Osteoblast (primary cell): ENCODE measurements at regions not wholly inside any gene's neighbourhood (a gene's known extent, or its start where the extent isn't known, plus 50 kb on each side); places are given as distances from the start of the nearest gene placed in this dataset.

ENCODE experiments used
- DNase-seq: peaks from one replicate; pipeline ENCODE4 v3.0.0; 2011; ENCODE audit warnings: low spot score, mixed read lengths; ENCODE audit not compliant: insufficient read length; ENCODE audit errors: missing footprints
- H2AFZ ChIP-seq: 2 replicates; pipeline ENCODE4 v1.6.0; 2011; ENCODE audit warnings: mild to moderate bottlenecking, low read length
- H3K27ac ChIP-seq: 2 replicates; pipeline ENCODE4 v1.5.1; 2011; ENCODE audit warnings: mild to moderate bottlenecking, low read depth, low read length, moderate library complexity
- H3K27me3 ChIP-seq: 2 replicates; pipeline ENCODE4 v1.6.0; 2012; ENCODE audit warnings: mild to moderate bottlenecking, control low read depth, inconsistent platforms, low read length, moderate library complexity; ENCODE audit not compliant: insufficient read depth
- H3K36me3 ChIP-seq: 2 replicates; pipeline ENCODE4 v1.5.1; 2011; ENCODE audit warnings: mild to moderate bottlenecking, low read length, control low read depth, moderate library complexity; ENCODE audit not compliant: insufficient read depth
- H3K4me1 ChIP-seq: 2 replicates; pipeline ENCODE4 v1.5.1; 2011; ENCODE audit warnings: mild to moderate bottlenecking, low read length, control low read depth, moderate library complexity; ENCODE audit not compliant: insufficient read depth
- H3K4me2 ChIP-seq: 2 replicates; pipeline ENCODE4 v1.6.0; 2011; ENCODE audit warnings: mild to moderate bottlenecking, low read length; ENCODE audit not compliant: insufficient read depth
- H3K4me3 ChIP-seq: fragments of 200-600 bp; sonication (generic); 3 replicates; pipeline ENCODE4 v1.5.1; 2012; ENCODE audit warnings: mild to moderate bottlenecking, low read length, inconsistent platforms; ENCODE audit not compliant: insufficient read depth
- H3K79me2 ChIP-seq: 2 replicates; pipeline ENCODE4 v1.6.0; 2012; ENCODE audit warnings: mild to moderate bottlenecking, low read length, control low read depth, inconsistent platforms; ENCODE audit not compliant: insufficient read depth
- H3K9me3 ChIP-seq: 2 replicates; pipeline ENCODE4 v1.5.1; 2011; ENCODE audit warnings: low read depth, low read length, control low read depth
- H4K20me1 ChIP-seq: 2 replicates; pipeline ENCODE4 v1.6.0; 2012; ENCODE audit warnings: mild to moderate bottlenecking, low read length, control low read depth; ENCODE audit not compliant: insufficient read depth
- TF ChIP-seq, protein P1 (sequence below): IDR thresholded peaks from 2 replicates; pipeline ENCODE4 v1.5.1; 2011; ENCODE audit warnings: mild to moderate bottlenecking, low read depth, low read length, moderate library complexity; ENCODE audit errors: extremely low read depth

GRCh38 chr3:118744186-118744585 lies 290.5 kb downstream of the IGSF11 start:
- DNase-seq, result no peak
- TF ChIP-seq, protein P1, sequence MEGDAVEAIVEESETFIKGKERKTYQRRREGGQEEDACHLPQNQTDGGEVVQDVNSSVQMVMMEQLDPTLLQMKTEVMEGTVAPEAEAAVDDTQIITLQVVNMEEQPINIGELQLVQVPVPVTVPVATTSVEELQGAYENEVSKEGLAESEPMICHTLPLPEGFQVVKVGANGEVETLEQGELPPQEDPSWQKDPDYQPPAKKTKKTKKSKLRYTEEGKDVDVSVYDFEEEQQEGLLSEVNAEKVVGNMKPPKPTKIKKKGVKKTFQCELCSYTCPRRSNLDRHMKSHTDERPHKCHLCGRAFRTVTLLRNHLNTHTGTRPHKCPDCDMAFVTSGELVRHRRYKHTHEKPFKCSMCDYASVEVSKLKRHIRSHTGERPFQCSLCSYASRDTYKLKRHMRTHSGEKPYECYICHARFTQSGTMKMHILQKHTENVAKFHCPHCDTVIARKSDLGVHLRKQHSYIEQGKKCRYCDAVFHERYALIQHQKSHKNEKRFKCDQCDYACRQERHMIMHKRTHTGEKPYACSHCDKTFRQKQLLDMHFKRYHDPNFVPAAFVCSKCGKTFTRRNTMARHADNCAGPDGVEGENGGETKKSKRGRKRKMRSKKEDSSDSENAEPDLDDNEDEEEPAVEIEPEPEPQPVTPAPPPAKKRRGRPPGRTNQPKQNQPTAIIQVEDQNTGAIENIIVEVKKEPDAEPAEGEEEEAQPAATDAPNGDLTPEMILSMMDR, result no peak
- Histone ChIP-seq H3K36me3 (no peaks in the 10 kb centered on the region), H3K4me1 (no peaks in the 10 kb centered on the region), H3K9me3 (no peaks in the 10 kb centered on the region), H3K27ac (no peak overlapping the region), H4K20me1 (no peaks in the 10 kb centered on the region), H3K4me3 (no peak overlapping the region), H3K27me3 (no peaks in the 10 kb centered on the region), H3K79me2 (no peaks in the 10 kb centered on the region), H2AFZ (no peak overlapping the region), H3K4me2 (no peak overlapping the region)

- Histone ChIP-seq H3K27me3 (no peaks in the 10 kb centered on the region), H3K4me2 (no peak overlapping the region), H2AFZ (no peak overlapping the region), H4K20me1 (no peaks in the 10 kb centered on the region), H3K4me3 (no peak overlapping the region), H3K4me1 (no peaks in the 10 kb centered on the region), H3K36me3 (no peaks in the 10 kb centered on the region), H3K27ac (no peak overlapping the region), H3K9me3 (no peaks in the 10 kb centered on the region), H3K79me2 (no peaks in the 10 kb centered on the region)
- TF ChIP-seq, protein P1, result no peak
- DNase-seq, result no peak
Measured at GRCh38 chr3:118754406-118755252, 280.0 kb downstream of the IGSF11 start.

- H3K4me1 ChIP-seq, result no peaks in the 10 kb centered on the region
- H2AFZ ChIP-seq, result no peak overlapping the region
Measured at GRCh38 chr3:118755253-118755801, 279.3 kb downstream of the IGSF11 start.

More at GRCh38 chr3:118755253-118755801, 279.3 kb downstream of the IGSF11 start:
- TF ChIP-seq, protein P1, result no peak
- Histone ChIP-seq H3K4me2 (no peak overlapping the region), H3K27me3 (no peaks in the 10 kb centered on the region), H3K79me2 (no peaks in the 10 kb centered on the region), H3K27ac (no peak overlapping the region), H3K4me3 (no peak overlapping the region), H3K9me3 (no peaks in the 10 kb centered on the region), H3K36me3 (no peaks in the 10 kb centered on the region), H4K20me1 (no peaks in the 10 kb centered on the region)
- no peak for DNase-seq
